HUES64 (cell line): ENCODE measurements at regions not wholly inside any gene's neighbourhood (a gene's known extent, or its start where the extent isn't known, plus 50 kb on each side); places are given as distances from the start of the nearest gene placed in this dataset.

ENCODE experiments used
- H3K27ac ChIP-seq: 2 replicates; pipeline ENCODE4 v1.7.0; 2013; ENCODE audit warnings: low read depth, low read length, inconsistent platforms
- H3K27me3 ChIP-seq: 2 replicates; pipeline ENCODE4 v1.6.1; 2013; ENCODE audit warnings: mild to moderate bottlenecking, low read length; ENCODE audit not compliant: insufficient read depth
- H3K36me3 ChIP-seq: 2 replicates; pipeline ENCODE4 v1.6.1; 2013; ENCODE audit warnings: mild to moderate bottlenecking, low read length; ENCODE audit not compliant: insufficient read depth
- H3K4me1 ChIP-seq: 2 replicates; pipeline ENCODE4 v1.6.1; 2013; ENCODE audit warnings: mild to moderate bottlenecking, low read length, moderate library complexity; ENCODE audit not compliant: insufficient read depth
- H3K4me3 ChIP-seq: 2 replicates; pipeline ENCODE4 v1.5.1; 2013; ENCODE audit warnings: mild to moderate bottlenecking, low read length, moderate library complexity
- H3K9ac ChIP-seq: 2 replicates; pipeline ENCODE4 v1.6.1; 2013; ENCODE audit warnings: mild to moderate bottlenecking, low read depth, low read length
- H3K9me3 ChIP-seq: 2 replicates; pipeline ENCODE4 v1.6.1; 2013; ENCODE audit warnings: low read depth, low read length; ENCODE audit not compliant: insufficient read depth
- WGBS: fragments of 150-250, 120-280 bp; methylation state at CpG from one replicate; pipeline ENCODE4 v1.1.7; 2013; ENCODE audit warnings: missing lambda C conversion rate; 5-methylcytosine and 5-hydroxymethylcytosine counted together

- no peak overlapping the region for H3K4me3 ChIP-seq
- no peaks in the 10 kb centered on the region for H3K36me3 ChIP-seq
- H3K27ac ChIP-seq: no peak overlapping the region
- H3K9ac ChIP-seq: no peak overlapping the region
- WGBS: 76% methylated on average over 2 of the region's 4 CpGs
- no peaks in the 10 kb centered on the region for H3K27me3 ChIP-seq
- peaks cover 21% of the 10 kb centered on the region for H3K4me1 ChIP-seq
- H3K9me3 ChIP-seq: no peaks in the 10 kb centered on the region
Observed at GRCh38 chr6:8193541-8193940, 91.2 kb upstream of the EEF1E1 start.

GRCh38 chr6:8192597-8192996 is 90.2 kb upstream of the EEF1E1 start:
- H3K9ac ChIP-seq: no peak overlapping the region
- H3K4me1 ChIP-seq: peaks cover 21% of the 10 kb centered on the region
- no peak overlapping the region for H3K27ac ChIP-seq
- no peak overlapping the region for H3K4me3 ChIP-seq
- no peaks in the 10 kb centered on the region for H3K9me3 ChIP-seq
- no peaks in the 10 kb centered on the region for H3K27me3 ChIP-seq
- H3K36me3 ChIP-seq: no peaks in the 10 kb centered on the region

DNA sequence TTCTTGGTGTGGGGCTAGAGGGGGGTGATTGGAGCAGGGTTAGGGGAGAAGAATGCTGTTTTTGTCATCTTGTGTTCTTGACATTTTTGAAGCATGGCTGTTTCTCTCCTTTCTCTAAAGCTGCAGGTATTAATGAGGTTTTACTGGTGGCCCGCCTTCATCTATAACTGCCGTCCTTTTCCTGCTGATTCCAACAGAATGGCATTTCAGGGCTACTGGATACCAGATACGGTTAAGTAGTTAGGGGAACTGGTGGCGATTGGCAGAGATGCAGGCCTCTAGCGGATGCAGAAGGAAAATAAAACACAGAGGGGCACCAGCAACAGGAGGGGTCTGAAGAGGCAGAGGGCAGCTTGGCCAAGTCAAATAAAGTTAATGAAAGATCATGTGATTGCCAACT is 89.7 kb upstream of the EEF1E1 start:
- 62% methylated on average over 5 of the region's 5 CpGs for WGBS
- Histone ChIP-seq H3K4me1 (peaks cover 21% of the 10 kb centered on the region), H3K27me3 (no peaks in the 10 kb centered on the region), H3K4me3 (no peak overlapping the region), H3K9me3 (no peaks in the 10 kb centered on the region), H3K27ac (no peak overlapping the region), H3K9ac (no peak overlapping the region), H3K36me3 (no peaks in the 10 kb centered on the region)

- peaks cover 21% of the 10 kb centered on the region for H3K4me1 ChIP-seq
- no peaks in the 10 kb centered on the region for H3K27me3 ChIP-seq
- H3K27ac ChIP-seq: no peak overlapping the region
- no peaks in the 10 kb centered on the region for H3K36me3 ChIP-seq
- no peak overlapping the region for H3K4me3 ChIP-seq
- no peak overlapping the region for H3K9ac ChIP-seq
- no peaks in the 10 kb centered on the region for H3K9me3 ChIP-seq
- WGBS: 76% methylated on average over 7 of the region's 7 CpGs
Observed at GRCh38 chr6:8191629-8192028, 89.3 kb upstream of the EEF1E1 start.

GRCh38 chr6:8187209-8187608 is 84.9 kb upstream of the EEF1E1 start:
- Histone ChIP-seq H3K9me3 (no peaks in the 10 kb centered on the region), H3K4me1 (peaks cover 17% of the 10 kb centered on the region), H3K27ac (no peak overlapping the region), H3K4me3 (no peak overlapping the region), H3K27me3 (no peaks in the 10 kb centered on the region), H3K36me3 (no peaks in the 10 kb centered on the region), H3K9ac (no peak overlapping the region)
- WGBS: no CpG with 5 or more reads among the region's 2 CpGs

DNA sequence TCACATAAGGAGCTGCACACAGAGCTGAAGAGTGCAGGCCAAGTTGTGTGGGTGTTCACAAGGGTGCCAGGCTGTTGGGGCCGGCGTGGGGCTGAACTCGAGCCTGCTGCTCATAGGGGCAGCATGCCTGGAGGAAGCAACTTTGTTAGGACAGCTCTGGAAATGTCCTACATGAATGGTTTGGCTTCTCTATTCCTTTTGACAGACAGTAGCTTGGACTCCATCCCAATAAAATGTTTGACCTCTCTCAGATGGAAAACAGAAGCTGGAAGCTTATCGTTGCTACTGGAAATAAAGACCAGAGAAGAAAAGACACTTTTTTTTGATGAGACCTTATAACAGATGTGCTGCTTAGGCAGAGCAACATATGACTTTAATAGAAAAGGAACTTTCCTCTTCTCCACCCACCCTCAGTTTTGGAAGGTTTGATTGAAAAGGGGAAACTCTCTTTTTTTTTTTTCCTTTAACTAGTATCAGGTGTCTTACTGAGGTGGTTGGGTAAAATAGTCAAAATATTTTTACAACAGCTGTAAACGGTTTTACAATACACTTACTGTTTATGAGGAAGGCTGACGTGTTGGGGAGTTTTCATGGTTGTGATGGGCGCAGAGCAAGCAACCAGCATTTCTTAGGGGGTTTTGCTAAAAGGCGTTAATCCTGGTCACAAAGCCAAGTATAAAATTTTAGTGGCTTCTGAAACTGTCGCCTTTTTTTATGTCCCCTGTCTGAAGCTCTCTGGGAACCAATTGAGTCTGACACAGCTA is 80.7 kb upstream of the EEF1E1 start:
- H3K27ac ChIP-seq: no peak overlapping the region
- peaks cover 33% of the 10 kb centered on the region for H3K4me1 ChIP-seq
- no peak overlapping the region for H3K4me3 ChIP-seq
- H3K9ac ChIP-seq: no peak overlapping the region
- 84% methylated on average over 9 of the region's 9 CpGs for WGBS
- H3K9me3 ChIP-seq: peaks cover 3% of the 10 kb centered on the region; the same call in 1 of the 2 replicates
- H3K27me3 ChIP-seq: no peaks in the 10 kb centered on the region
- H3K36me3 ChIP-seq: no peaks in the 10 kb centered on the region

DNA sequence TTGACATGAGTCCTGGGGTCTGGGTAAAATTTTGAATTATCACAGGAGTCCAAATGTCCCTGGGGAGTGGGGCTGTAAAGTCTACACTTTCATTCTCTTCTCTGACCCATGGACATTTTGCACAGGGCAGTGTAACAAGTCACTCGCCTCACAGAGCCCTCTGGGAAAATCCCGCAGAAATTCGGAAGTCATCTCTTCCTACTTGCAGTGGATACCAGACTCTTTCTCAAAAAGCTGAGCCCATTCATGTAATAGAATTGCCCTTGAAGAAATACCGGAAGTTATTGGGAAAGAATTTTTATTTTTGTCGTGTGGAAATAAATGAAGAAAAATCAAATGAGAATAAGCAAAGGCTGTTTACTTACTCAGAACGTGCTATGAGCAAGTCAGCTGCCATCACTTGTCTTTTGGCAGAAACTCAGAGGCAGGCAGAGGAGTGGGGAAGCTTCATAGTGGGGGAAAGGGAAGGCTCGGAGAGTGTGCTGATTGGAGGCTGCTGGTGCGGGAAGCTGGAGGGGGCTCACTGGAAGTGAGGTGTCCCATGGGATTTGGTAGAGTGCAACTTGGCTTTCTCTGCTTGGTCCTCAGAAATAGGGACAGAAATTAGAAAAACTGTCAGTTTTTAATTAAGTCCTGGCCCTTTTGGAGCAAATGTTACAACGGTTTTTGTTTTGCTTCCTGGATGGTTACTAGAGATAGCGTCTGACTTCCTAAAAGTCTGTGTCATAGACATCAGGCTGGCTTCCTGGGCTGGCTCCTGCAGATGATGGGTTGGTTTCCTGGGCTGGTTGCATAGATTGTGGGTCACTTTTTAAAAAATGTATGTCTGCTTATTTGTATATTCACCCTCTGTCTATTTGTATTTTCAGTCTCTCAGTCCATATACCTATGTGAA is 79.8 kb upstream of the EEF1E1 start:
- 77% methylated on average over 10 of the region's 10 CpGs for WGBS
- no peak overlapping the region for H3K27ac ChIP-seq
- H3K36me3 ChIP-seq: no peaks in the 10 kb centered on the region
- no peaks in the 10 kb centered on the region for H3K27me3 ChIP-seq
- peaks cover 33% of the 10 kb centered on the region for H3K4me1 ChIP-seq
- H3K4me3 ChIP-seq: no peak overlapping the region
- no peak overlapping the region for H3K9ac ChIP-seq
- H3K9me3 ChIP-seq: peaks cover 3% of the 10 kb centered on the region; the same call in 1 of the 2 replicates

GRCh38 chr6:8181160-8181881 is 79.0 kb upstream of the EEF1E1 start:
- H3K27ac ChIP-seq: peak overlapping the region; percentile 65
- no peaks in the 10 kb centered on the region for H3K36me3 ChIP-seq
- H3K9me3 ChIP-seq: peaks cover 3% of the 10 kb centered on the region; the same call in 1 of the 2 replicates
- WGBS: 75% methylated on average over 2 of the region's 2 CpGs
- no peaks in the 10 kb centered on the region for H3K27me3 ChIP-seq
- H3K4me3 ChIP-seq: peak overlapping the region; percentile 32; the same call in 1 of the 2 replicates
- peaks cover 33% of the 10 kb centered on the region for H3K4me1 ChIP-seq
- peak overlapping the region; percentile 42; the same call in 1 of the 2 replicates for H3K9ac ChIP-seq

DNA sequence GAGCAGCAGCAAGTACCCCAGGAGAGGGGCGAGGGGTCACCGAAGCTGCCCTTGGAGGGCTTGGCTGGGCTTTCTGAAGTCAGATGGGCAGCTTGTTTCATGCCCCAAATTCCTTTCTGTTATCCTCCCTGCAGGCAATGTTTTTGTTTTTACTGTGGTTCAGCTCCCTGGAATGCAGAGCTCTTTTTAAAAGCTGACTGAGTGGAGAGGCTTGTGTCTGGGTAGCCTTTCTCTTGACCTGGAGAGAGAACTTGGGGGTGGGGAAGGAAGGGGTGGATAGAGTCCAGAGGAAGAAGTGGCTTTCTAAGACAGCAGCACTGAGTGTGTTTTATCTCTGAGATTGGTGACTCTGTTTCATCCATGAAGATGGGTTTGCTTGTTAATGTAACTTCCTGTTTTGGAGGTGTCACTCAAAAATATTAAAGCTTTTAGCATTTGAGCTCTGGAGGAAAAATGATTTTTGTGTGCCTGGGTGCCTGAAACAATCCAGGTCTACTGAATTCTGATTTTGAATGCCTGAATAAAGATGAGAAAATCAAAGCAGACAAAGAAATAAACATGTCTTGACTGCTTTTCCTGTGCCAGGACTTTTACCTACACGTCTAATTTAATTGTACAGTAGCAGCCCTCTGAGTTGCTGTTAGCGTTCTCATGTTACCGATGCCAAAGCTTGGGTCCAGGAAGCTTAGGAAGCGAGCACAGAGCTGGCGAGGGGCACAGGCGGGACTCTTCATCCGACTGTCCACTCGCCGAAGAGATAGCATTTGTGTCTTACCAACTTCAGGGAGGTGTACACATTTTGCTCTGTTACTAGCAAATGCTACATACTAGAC is 78.2 kb upstream of the EEF1E1 start:
- Histone ChIP-seq H3K36me3 (no peaks in the 10 kb centered on the region), H3K27ac (peak overlapping the region; percentile 65), H3K9me3 (peaks cover 3% of the 10 kb centered on the region; the same call in 1 of the 2 replicates), H3K9ac (peak overlapping the region; percentile 42; the same call in 1 of the 2 replicates), H3K4me3 (peak overlapping the region; percentile 32; the same call in 1 of the 2 replicates), H3K4me1 (peaks cover 33% of the 10 kb centered on the region), H3K27me3 (no peaks in the 10 kb centered on the region)
- 36% methylated on average over 11 of the region's 11 CpGs for WGBS

DNA sequence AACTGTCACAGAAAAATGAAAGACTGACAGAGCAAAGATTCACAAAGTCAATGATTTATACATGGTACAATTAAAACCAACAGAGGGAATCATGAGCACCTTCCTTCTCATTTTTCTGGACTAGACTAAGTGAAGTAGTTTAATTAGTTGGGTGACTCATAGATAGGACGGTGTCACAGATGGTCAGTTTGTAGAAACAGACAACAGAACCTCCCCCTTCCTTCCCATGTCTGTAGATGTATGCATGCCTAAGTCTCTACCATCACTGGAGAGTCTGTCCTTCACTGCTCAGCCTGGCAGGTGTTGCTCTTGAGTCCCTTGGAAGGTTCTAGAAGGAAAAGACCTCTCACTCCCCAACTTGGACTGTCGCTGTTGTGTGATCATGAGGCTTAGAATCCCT is 75.4 kb upstream of the EEF1E1 start:
- H3K4me3 ChIP-seq: no peak overlapping the region
- H3K27me3 ChIP-seq: no peaks in the 10 kb centered on the region
- H3K9me3 ChIP-seq: peaks cover 3% of the 10 kb centered on the region; the same call in 1 of the 2 replicates
- H3K4me1 ChIP-seq: peaks cover 33% of the 10 kb centered on the region
- no peaks in the 10 kb centered on the region for H3K36me3 ChIP-seq
- 80% methylated on average over 2 of the region's 2 CpGs for WGBS
- no peak overlapping the region for H3K9ac ChIP-seq
- H3K27ac ChIP-seq: no peak overlapping the region
